ENCODE measurements at regions not wholly inside any gene's neighbourhood (a gene's known extent, or its start where the extent isn't known, plus 50 kb on each side); places are given as distances from the start of the nearest gene placed in this dataset.

DNA sequence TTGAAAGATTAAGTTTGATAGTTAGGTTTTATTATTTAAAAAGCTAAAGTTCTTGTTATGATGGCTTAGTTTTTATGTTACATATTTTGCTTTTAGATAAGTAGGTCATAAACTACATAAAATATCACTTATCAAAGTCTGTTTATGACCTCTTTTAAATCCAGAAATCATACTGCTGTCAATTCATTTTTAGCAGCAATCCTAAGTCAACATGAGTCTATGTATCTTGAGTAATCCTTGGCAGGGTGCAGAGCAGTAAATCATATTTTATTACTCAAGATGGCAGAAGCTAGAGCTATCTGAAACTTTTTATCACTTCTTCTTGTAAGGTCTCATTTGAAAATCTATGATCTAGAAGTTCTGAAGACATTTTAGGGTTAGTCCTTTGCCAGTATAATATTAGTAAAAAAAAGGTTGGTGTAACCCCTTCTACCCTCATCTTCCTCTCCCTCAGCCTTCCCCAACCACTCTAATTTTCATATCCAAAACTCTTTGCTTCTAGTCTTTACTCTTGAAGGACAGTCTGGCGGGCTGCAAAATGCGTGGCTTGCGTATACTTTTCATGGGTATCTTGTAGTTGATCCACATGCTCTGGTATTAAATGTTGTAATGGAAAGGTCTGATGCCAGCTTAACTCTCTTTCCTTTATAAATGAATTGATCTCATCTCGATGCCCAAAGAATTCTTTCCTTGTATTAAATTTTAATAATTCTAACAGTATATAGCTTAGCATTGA lies 134.0 kb upstream of the THRB start:
- TF ChIP-seq, protein P1, sequence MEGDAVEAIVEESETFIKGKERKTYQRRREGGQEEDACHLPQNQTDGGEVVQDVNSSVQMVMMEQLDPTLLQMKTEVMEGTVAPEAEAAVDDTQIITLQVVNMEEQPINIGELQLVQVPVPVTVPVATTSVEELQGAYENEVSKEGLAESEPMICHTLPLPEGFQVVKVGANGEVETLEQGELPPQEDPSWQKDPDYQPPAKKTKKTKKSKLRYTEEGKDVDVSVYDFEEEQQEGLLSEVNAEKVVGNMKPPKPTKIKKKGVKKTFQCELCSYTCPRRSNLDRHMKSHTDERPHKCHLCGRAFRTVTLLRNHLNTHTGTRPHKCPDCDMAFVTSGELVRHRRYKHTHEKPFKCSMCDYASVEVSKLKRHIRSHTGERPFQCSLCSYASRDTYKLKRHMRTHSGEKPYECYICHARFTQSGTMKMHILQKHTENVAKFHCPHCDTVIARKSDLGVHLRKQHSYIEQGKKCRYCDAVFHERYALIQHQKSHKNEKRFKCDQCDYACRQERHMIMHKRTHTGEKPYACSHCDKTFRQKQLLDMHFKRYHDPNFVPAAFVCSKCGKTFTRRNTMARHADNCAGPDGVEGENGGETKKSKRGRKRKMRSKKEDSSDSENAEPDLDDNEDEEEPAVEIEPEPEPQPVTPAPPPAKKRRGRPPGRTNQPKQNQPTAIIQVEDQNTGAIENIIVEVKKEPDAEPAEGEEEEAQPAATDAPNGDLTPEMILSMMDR (IDR thresholded peaks at IDR 0.05; ENCODE audit: control extremely low read depth in 1 of 3, insufficient read depth in 1 of 3, low read depth in 1 of 3, low read length in 3 of 3) = no peak
- no peak for TF ChIP-seq SUZ12 (IDR thresholded peaks at IDR 0.05; ENCODE audit: low read length)
- TF ChIP-seq, protein P2, sequence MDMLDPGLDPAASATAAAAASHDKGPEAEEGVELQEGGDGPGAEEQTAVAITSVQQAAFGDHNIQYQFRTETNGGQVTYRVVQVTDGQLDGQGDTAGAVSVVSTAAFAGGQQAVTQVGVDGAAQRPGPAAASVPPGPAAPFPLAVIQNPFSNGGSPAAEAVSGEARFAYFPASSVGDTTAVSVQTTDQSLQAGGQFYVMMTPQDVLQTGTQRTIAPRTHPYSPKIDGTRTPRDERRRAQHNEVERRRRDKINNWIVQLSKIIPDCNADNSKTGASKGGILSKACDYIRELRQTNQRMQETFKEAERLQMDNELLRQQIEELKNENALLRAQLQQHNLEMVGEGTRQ (IDR thresholded peaks at IDR 0.05; ENCODE audit: low read length) = no peak
- no peak for TF ChIP-seq POLR2AphosphoS5 (IDR thresholded peaks at IDR 0.05; ENCODE audit: low read depth, low read length)
- TF ChIP-seq, protein P3, sequence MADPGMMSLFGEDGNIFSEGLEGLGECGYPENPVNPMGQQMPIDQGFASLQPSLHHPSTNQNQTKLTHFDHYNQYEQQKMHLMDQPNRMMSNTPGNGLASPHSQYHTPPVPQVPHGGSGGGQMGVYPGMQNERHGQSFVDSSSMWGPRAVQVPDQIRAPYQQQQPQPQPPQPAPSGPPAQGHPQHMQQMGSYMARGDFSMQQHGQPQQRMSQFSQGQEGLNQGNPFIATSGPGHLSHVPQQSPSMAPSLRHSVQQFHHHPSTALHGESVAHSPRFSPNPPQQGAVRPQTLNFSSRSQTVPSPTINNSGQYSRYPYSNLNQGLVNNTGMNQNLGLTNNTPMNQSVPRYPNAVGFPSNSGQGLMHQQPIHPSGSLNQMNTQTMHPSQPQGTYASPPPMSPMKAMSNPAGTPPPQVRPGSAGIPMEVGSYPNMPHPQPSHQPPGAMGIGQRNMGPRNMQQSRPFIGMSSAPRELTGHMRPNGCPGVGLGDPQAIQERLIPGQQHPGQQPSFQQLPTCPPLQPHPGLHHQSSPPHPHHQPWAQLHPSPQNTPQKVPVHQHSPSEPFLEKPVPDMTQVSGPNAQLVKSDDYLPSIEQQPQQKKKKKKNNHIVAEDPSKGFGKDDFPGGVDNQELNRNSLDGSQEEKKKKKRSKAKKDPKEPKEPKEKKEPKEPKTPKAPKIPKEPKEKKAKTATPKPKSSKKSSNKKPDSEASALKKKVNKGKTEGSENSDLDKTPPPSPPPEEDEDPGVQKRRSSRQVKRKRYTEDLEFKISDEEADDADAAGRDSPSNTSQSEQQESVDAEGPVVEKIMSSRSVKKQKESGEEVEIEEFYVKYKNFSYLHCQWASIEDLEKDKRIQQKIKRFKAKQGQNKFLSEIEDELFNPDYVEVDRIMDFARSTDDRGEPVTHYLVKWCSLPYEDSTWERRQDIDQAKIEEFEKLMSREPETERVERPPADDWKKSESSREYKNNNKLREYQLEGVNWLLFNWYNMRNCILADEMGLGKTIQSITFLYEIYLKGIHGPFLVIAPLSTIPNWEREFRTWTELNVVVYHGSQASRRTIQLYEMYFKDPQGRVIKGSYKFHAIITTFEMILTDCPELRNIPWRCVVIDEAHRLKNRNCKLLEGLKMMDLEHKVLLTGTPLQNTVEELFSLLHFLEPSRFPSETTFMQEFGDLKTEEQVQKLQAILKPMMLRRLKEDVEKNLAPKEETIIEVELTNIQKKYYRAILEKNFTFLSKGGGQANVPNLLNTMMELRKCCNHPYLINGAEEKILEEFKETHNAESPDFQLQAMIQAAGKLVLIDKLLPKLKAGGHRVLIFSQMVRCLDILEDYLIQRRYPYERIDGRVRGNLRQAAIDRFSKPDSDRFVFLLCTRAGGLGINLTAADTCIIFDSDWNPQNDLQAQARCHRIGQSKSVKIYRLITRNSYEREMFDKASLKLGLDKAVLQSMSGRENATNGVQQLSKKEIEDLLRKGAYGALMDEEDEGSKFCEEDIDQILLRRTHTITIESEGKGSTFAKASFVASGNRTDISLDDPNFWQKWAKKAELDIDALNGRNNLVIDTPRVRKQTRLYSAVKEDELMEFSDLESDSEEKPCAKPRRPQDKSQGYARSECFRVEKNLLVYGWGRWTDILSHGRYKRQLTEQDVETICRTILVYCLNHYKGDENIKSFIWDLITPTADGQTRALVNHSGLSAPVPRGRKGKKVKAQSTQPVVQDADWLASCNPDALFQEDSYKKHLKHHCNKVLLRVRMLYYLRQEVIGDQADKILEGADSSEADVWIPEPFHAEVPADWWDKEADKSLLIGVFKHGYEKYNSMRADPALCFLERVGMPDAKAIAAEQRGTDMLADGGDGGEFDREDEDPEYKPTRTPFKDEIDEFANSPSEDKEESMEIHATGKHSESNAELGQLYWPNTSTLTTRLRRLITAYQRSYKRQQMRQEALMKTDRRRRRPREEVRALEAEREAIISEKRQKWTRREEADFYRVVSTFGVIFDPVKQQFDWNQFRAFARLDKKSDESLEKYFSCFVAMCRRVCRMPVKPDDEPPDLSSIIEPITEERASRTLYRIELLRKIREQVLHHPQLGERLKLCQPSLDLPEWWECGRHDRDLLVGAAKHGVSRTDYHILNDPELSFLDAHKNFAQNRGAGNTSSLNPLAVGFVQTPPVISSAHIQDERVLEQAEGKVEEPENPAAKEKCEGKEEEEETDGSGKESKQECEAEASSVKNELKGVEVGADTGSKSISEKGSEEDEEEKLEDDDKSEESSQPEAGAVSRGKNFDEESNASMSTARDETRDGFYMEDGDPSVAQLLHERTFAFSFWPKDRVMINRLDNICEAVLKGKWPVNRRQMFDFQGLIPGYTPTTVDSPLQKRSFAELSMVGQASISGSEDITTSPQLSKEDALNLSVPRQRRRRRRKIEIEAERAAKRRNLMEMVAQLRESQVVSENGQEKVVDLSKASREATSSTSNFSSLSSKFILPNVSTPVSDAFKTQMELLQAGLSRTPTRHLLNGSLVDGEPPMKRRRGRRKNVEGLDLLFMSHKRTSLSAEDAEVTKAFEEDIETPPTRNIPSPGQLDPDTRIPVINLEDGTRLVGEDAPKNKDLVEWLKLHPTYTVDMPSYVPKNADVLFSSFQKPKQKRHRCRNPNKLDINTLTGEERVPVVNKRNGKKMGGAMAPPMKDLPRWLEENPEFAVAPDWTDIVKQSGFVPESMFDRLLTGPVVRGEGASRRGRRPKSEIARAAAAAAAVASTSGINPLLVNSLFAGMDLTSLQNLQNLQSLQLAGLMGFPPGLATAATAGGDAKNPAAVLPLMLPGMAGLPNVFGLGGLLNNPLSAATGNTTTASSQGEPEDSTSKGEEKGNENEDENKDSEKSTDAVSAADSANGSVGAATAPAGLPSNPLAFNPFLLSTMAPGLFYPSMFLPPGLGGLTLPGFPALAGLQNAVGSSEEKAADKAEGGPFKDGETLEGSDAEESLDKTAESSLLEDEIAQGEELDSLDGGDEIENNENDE (IDR thresholded peaks at IDR 0.05; ENCODE audit: insufficient replicate concordance, low read length) = no peak
- TF ChIP-seq POLR2A (IDR thresholded peaks at IDR 0.05; ENCODE audit: control extremely low read depth in 1 of 2, low read depth in 2 of 2, low read length in 2 of 2) = no peak
- no peak for TF ChIP-seq CREB1 (IDR thresholded peaks at IDR 0.05)

Data from H1 (cell line).